ENCODE measurements at regions not wholly inside any gene's neighbourhood (a gene's known extent, or its start where the extent isn't known, plus 50 kb on each side); places are given as distances from the start of the nearest gene placed in this dataset.

DNA sequence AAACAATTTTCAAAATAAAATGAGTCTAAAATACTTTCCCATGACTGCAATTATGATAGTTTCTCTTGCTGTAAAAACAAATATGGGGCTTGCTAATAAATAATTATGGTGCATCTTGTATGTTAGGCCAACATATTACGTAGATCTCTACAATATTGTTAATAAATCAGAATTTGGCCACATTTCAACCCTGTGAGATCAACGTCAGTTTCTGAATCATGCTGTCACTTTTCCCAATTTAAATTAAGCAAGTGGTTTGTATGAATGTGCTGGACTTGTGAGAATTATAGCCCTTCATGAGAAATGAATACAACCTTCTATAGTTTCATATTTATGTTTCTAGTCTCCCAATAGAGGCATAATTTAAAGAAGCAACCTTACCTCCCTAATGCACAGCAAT, 808.9 kb downstream of the SUCLG1 start:
- DNase-seq (ENCODE audit: low read depth) = no peak

DNA sequence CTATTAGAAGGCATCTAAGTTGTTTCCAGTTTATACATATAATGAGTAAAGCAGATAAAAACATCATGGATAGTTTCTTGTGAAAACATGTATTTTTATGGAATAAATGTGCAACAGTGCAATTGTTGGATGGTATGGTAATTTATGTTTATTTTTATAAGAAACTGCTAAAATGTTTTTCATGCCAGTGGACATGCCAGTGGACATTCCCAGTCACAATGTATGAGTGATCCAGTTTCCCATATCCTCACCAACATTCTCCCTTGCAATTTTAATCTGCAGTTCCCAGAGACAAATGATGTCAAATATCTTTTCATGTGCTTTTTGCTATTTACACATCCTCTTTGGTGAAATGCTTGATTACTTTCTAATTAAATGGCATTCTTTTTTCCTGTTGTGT, 818.6 kb downstream of the SUCLG1 start:
- no peak for DNase-seq (ENCODE audit: low read depth)

DNA sequence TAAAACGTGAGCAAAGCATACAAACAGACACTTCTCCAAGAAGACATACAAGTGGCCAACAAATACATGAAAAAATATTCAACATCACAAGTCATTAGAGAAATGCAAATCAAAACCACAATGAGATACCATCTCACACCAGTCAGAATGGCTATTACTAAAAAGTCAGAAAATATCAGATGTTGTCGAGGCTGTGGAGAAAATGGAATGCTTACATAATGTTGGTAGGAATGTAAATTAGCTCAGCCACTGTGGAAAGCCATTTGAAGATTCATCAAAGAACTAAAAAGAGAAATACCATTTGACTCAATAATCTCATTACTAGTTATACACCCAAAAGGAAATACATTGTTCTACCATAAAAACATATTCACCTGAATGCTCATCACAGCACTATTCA, 825.7 kb downstream of the SUCLG1 start:
- peak; percentile 55 for DNase-seq (ENCODE audit: low read depth)

DNA sequence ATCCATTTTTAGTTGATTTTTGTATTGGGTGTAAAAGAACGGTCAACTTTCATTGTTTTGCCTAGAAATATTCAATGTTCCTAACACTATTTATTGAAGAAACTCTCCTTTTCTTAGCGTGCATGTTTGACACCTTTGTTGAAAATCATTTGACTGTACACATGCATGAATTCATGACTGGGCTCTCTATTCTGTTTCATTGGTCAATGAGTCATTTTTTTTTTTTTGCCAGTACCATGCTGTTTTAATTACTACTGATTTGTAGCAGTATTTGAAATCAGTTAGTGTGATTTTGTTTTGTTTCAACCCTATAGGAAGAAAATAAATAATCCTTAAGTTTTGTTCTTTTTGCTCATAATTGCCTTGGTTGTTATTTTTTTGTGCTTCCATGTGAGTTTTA, 828.7 kb downstream of the SUCLG1 start:
- no peak for DNase-seq (ENCODE audit: low read depth)

DNA sequence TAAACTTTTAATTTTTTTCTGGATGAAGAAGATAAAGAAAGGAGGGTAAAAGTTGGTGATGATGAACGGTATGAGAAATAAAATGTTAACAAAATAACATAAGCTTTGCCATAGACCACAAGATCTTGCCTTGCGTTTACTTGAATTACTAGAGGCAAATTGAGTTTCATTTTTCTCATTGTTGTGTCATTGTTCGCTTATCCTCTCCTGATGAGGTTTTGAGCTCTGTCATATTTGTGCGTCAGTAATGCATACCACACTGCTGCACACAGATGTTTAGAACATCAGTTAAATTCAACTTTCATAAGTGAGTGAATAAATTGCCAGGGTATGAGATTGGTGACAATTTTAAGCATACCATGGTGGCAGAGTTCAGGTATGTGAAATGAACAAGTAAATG, 843.6 kb downstream of the SUCLG1 start:
- DNase-seq (ENCODE audit: low read depth) = no peak

DNA sequence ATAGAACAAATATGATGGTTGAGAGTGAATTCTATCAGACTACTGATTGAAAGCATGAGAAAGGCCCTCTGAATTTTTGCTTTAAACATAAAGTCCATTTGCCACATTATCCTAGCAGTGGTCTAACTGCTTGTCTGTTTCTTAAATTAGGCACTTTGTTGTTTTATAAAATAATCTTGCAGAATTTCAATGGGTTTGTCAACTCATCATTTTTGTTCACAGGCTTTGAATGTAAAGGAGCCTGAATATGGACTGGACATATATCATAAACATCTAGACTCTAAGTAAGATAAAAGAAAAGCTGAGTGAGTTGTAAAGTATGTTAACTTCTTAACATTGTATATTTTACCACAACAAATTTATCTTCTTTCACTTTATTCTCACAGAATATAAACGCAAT, 845.9 kb downstream of the SUCLG1 start:
- no peak for DNase-seq (ENCODE audit: low read depth)

DNA sequence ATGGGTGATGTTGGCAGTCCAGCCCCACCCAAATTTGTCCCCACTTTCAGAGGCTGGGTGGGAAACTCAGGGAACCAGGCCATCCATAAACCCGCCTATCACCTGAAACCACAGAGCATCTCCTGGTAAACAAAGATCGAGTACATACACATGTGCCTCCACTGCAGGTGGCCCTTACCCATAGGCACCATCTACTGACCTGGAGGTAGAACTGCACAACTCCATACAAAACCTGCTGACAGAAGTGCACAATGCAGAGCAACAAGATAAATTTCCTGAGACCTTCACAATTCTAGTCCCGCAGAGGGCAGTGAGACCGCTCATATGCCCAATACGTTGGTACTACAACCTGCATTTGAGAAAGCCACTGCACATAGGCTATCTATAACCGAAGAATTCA, 856.3 kb downstream of the SUCLG1 start:
- DNase-seq (ENCODE audit: low read depth) = no peak

DNA sequence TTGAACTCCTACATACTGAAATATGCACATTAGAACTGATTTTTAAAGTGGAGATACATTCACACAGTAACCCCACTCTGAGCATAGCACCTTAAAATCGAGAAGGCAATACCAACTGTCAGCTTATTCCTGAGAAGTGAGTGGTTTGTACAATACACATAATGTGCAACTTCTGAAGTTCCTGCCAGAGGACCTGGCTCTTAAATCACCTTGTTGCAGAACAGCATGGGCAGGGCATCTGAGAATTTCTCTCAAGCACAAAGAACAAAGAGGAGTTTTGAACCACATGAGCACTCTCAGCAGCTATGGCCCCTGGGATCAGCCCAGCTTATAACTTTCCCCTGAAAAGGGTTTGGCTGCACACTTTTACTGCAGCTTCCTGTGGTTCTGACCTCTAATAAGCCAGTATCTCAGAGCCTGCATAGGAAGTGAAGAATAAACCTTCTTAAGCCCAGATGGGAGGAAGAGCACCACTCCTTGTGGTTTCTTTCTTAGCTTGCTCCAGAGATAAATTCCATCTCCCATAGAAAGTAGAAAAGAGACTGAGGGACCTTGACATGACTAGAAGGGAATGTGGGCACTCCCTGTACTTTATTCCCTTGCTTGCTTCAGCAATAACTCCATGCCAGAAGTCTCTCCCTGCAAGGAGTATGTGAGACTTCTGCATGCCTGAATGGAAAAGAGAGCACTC, 862.3 kb downstream of the SUCLG1 start:
- DNase-seq (ENCODE audit: low read depth) = peak; percentile 41

DNA sequence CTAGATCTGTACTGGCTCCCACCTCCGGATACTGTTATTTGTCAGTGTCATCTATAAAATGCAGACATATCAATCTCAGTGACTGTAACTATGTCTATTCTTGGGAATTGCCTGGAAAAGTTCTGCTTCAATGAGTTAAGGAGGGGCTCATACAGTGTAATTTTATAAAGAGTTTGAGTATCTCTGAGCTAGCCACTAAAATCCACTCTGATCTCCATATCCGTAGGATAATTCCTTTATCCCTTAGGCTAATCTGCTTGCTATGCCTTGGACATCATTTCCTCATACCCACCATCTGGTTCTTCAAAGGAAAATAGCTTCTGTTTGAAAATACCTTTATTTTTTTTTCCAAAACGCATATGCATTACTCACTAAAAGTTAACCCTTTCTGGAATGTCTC, 863.2 kb downstream of the SUCLG1 start:
- DNase-seq (ENCODE audit: low read depth) = no peak

DNA sequence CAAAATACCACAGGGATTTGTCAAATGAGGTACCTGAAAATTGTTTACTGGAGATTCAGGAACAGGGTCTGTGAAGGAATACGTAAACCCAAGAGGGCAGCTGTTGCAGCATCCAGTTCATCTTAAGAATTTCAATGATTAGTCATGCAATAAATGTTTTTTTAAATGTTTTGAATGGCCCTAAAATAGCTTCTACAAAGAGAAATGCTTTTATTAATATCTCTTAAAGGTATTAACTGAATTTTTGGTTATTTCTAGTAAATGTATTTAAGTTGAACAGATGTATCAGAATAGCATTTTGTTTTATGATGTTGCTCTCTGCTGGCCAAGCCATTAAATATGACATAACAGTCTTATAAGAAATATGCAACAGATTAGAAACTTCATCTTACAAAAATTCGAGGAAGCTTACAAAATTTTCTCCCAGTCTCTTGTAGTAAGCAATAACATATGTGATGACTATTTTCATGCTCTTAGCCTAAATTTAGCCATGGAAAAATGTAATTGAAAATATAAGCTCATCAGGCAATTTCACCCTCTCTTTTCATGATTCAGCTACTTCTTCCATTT, 863.9 kb downstream of the SUCLG1 start:
- peak; percentile 78 for DNase-seq (ENCODE audit: low read depth)

DNA sequence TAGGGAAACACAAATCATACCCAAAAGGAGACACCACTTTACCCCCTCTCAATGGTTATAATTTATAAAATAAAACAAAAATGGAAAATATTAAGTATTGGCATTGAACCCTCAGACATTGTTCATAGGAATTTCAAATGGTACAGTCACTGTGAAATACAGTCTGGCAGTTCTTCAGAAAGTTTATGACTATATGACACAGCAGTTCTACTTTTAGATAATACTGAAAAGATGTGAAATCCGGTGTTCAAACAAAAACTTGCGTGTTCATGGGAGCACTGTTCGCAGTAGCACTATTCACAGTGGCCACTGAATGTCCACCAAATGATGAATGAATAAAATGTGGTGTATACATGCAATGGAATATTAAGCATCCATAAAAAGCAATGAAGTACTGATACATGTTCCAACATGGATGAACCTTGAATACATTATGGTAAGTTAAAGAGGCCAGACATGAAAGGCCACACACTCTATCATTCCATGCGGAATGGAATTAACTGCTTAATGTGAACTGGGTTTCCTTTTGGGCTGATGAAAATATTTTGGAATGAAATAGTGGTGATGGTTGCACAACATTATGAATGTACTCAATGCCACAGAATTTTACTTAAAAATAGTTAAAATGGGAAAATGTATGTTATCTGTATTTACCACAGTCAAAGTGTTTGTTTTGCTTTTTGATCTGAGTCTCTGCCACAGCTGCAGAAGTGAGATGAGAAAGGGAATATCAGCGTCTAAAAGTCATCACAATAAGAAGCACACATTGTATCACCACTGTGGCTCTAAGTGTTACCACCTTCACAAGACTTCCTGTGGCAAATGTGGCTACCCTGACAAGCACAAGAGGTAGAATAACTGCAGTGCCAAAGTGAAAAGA, 864.6 kb downstream of the SUCLG1 start:
- peak; percentile 87 for DNase-seq (ENCODE audit: low read depth)

DNA sequence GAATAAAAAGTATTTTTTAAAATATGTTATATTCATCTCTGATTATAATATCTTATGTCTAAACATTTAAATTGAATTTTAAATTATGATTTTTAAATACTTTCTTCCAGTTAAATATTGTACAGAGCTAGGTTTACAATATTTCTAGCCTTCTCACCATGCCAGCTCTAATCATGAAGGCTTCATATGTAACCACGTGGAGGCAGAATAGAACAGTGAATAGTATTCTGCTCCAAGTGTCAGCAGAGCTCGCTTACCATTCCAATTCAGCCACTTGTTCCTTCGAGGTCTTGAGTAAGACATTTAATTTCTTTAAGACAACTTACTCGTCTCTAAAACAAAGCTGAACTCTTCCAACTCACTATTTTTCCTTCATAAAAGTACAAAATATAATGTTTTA, 871.8 kb downstream of the SUCLG1 start:
- DNase-seq (ENCODE audit: low read depth) = no peak

DNA sequence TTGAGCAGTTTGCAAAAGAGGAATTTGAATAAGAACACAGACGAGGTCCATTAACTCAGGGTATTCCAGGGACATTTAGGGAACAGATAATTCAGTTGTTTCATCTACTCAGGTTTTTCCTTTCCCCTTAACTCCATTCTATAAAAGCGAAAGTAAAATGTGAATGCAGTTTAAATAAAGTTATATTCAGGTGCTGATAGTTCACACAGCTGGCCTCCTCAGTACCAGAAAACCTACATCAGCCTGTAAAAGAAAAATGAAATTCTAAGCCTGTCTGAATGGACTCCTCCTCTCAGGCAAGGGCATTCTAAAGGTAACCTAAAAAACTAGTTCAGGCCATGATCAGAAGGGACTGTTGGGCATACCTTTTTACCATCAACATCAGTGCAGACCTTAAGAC, 873.8 kb downstream of the SUCLG1 start:
- no peak for DNase-seq (ENCODE audit: low read depth)

DNA sequence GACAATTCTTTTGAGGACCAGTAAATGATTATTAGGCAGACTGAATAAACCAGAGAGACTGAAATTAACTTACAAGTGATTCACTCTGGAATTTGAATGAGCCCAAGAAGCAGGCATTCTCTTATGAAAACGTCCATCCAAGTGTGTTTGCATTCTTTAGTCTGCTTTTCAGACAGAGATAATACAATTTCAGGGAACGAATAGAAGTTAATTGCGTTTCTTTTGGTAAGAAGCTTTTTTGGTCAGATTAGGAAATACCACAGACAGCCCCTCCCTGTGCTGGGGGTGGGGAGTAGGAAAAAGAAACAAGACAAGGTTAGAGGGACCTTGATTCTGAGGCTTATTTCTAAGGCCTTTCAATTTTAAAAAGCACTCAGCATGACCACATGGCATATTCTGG, 874.4 kb downstream of the SUCLG1 start:
- peak; percentile 78 for DNase-seq (ENCODE audit: low read depth)

DNA sequence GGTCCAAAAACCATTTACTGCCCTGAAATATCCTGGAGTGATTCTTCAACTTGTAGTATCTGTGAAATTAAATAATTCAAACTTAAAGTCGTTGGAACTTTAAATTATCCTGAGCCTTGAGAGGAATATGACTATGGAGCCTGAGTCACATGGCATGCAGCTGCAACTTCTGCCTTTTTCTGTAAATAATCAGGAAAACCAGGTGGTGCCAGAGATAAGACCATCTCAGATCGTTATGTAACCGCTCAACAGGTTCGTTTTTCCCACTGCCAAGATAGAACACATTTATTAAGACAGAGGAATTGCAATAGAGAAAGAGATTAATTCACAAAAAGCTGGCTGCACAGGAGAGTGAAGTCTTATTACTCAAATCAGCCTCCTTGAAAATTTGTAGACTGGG, 876.5 kb downstream of the SUCLG1 start:
- DNase-seq (ENCODE audit: low read depth) = no peak

DNA sequence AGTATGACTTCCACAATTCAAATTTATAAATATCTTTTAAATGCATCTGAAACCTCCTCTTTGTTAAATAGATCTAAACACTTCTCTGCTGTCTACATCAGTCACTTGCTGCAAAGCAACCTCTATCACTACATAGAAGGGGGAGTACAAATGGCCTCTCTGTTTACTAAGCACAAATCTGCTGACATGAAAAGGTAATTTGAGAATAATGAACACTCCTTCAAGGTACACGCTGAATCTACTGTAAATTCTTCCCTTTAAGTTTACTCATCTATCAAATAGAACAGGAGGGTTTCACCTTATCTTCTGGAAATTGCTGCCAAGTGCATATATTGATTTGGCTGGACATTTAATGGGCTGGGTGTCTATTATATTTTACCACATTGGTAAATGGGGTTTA, 879.6 kb downstream of the SUCLG1 start:
- no peak for DNase-seq (ENCODE audit: low read depth)

DNA sequence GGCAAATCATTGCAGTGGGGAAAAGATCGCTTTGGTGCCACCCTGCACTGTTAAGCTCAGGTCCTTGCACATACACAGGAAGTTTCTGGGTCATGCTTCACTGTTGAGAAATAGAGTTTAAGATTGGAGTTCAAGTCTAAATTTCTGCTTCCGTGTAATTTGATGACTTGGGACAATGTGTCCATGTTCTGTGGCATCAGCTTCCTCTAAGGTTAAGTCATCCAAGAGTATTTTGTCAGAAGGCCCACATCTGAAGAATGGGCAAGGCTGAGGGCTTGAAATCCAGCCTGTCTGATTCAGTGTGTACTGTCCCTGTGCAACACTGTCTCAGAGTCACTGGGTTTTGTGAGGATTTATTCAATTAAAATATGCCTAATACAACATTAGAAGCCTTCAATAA, 880.7 kb downstream of the SUCLG1 start:
- DNase-seq (ENCODE audit: low read depth) = peak; percentile 42

DNA sequence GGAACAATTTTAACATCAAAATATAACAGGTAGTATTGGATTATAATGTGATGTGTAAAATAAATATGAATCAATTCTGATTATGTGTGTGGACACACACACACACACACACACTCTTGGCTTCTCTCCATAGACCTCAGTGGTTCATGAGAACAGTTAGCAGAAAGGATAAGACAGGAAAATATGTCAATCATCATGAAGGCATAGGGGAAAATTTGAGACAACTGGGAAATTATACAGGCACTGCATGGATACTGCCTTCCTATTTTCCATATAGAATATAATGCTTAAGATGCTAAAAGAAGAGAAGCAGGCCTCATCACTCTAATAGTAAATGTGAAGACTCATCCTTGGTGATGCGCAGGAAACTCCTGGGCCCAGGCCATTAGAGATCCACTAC, 884.5 kb downstream of the SUCLG1 start:
- DNase-seq (ENCODE audit: low read depth) = no peak

DNA sequence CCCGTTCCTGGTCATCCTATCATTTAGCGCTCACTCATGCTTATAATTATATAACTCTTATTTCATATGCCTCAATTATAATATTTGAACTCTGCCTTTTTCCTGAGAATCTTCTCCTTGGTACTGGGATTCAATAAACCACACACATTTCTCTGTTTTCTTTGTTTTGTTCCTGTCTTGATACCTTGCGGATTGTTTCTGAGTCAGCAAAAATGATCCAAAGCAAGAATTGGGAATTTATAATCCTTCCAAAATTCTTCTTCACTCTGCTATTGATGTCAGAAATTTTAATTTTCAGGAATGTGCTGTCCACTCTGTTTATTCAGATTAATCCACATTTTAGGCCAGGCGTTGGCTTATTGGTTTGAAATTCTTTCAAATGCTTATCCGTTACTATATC, 886.0 kb downstream of the SUCLG1 start:
- no peak for DNase-seq (ENCODE audit: low read depth)

DNA sequence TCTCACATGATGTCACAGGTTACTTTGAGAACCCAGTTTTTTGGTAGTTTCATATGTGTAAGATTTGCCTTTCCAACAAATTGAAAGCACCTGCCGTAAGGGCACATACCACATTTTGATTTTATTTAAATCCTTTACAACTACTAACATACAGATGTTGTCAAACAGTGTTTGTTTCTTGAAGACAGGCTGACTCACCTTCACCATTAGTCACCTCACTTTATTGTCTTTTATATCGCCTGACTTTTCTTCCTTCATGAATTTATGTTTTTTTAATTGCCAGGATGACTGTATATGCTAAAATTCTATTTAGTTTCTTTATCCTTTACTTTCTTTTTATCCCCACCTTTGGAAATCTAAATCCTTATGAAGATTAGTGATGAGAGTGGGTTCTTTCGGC, 886.7 kb downstream of the SUCLG1 start:
- peak; percentile 61 for DNase-seq (ENCODE audit: low read depth)

DNA sequence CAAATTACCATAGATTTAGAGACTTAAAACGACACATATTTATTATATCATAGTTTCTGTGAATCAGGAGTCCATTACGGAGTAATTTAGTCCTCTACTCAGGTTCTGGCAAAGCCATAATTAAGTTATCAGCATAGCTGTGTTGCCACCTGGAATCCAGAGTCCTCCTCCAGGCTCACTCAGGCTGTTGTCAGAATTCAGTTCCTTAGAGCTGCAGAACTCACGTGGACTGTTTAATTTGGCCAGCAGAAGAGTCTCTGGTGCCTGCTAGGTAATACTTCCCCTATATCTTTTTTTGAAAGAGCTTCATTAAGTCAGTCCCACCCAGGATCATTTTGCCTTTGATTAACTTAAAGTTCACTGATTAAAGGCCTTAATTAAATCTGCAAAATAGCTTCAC, 891.5 kb downstream of the SUCLG1 start:
- DNase-seq (ENCODE audit: low read depth) = no peak

DNA sequence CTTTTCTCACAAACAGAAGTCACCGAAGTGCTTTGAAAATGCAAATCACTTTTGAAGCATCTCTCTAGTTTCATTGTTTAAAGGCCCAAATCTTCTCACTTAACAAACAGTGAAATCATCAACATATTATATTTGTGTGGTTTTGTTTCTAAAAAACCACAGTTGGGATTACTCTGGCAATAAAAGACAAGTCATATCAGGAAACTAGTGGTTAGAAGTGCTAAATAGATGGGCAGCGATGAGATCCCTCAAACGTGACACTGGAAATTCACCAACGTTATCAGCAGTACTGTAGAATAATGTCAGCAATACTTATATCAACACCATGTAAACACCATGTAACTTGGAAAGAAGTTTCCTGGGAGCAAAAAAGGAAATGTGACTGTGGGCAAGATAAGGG, 893.5 kb downstream of the SUCLG1 start:
- no peak for DNase-seq (ENCODE audit: low read depth)

DNA sequence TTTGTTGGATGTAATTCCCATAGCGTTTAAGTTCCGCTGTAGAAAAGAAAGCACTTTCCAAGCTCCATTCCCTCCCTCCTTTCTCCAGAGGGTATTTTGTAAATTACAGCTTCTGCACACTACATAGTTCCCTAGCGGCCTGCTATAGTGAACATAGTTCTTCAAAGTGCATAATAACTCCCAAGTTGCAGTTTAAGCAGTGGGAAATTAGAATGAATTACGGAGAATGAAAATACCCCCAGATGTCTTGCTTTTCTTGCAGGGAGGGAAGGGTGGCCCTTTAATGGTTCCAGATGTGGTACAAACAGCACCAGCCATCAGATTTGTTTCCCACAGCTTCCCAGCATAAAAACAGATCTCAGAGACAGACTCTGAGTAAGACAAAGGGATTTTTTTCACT, 893.9 kb downstream of the SUCLG1 start:
- DNase-seq (ENCODE audit: low read depth) = peak; percentile 84
